GM18870 (cell line): ENCODE measurements at regions not wholly inside any gene's neighbourhood (a gene's known extent, or its start where the extent isn't known, plus 50 kb on each side); places are given as distances from the start of the nearest gene placed in this dataset.

Experiments used
- ATAC-seq: cut with Tn5 transposase; IDR thresholded peaks from one replicate; pipeline ENCODE4 v1.9.1; 2021; ENCODE audit warnings: moderate library complexity; ENCODE audit not compliant: unreplicated experiment

- no peak for ATAC-seq
Measured at GRCh38 chr2:22992441-22992840, 392.5 kb upstream of the KLHL29 start.

GRCh38 chr2:22993250-22993649 lies 391.7 kb upstream of the KLHL29 start:
- ATAC-seq, result no peak

GRCh38 chr2:22995576-22995975 lies 389.4 kb upstream of the KLHL29 start:
- ATAC-seq, result no peak

GRCh38 chr2:22996911-22997310 lies 388.1 kb upstream of the KLHL29 start:
- no peak for ATAC-seq

GRCh38 chr2:22998359-22998758 lies 386.6 kb upstream of the KLHL29 start:
- ATAC-seq, result no peak

- ATAC-seq, result no peak
Measured at GRCh38 chr2:22999951-23000350, 385.0 kb upstream of the KLHL29 start.

GRCh38 chr2:23002234-23002633 lies 382.7 kb upstream of the KLHL29 start:
- no peak for ATAC-seq

GRCh38 chr2:23005469-23005868 lies 379.5 kb upstream of the KLHL29 start:
- ATAC-seq, result no peak

GRCh38 chr2:23007631-23008235 lies 377.2 kb upstream of the KLHL29 start:
- ATAC-seq, result no peak

- ATAC-seq, result no peak
Measured at GRCh38 chr2:23008440-23008839, 376.5 kb upstream of the KLHL29 start.

- ATAC-seq, result no peak
Measured at GRCh38 chr2:23008951-23009350, 376.0 kb upstream of the KLHL29 start.

GRCh38 chr2:23009545-23010149 lies 375.3 kb upstream of the KLHL29 start:
- ATAC-seq, result no peak

GRCh38 chr2:23012499-23012898 lies 372.5 kb upstream of the KLHL29 start:
- no peak for ATAC-seq

GRCh38 chr2:23015651-23016200 lies 369.3 kb upstream of the KLHL29 start:
- ATAC-seq, result no peak

GRCh38 chr2:23019476-23019875 lies 365.5 kb upstream of the KLHL29 start:
- ATAC-seq, result no peak

- no peak for ATAC-seq
Measured at GRCh38 chr2:23020659-23021058, 364.3 kb upstream of the KLHL29 start.

GRCh38 chr2:23021311-23022120 lies 363.5 kb upstream of the KLHL29 start:
- ATAC-seq, result no peak

GRCh38 chr2:23023722-23024121 lies 361.3 kb upstream of the KLHL29 start:
- no peak for ATAC-seq

GRCh38 chr2:23026671-23027070 lies 358.3 kb upstream of the KLHL29 start:
- ATAC-seq, result no peak

- no peak for ATAC-seq
Measured at GRCh38 chr2:23027396-23027795, 357.6 kb upstream of the KLHL29 start.

GRCh38 chr2:23028106-23028505 lies 356.9 kb upstream of the KLHL29 start:
- no peak for ATAC-seq

- ATAC-seq, result no peak
Measured at GRCh38 chr2:23029111-23029510, 355.9 kb upstream of the KLHL29 start.
